B cell (primary cell): ENCODE measurements at regions not wholly inside any gene's neighbourhood (a gene's known extent, or its start where the extent isn't known, plus 50 kb on each side); places are given as distances from the start of the nearest gene placed in this dataset.

Source experiments
- ATAC-seq: fragments of 200-7000 bp; cut with Tn5 transposase; one replicate; pipeline ENCODE4 v1.10.0; 2021; ENCODE audit warnings: low read depth, mild to moderate bottlenecking, moderate number of reproducible peaks, moderate library complexity
- CTCF ChIA-PET: fragments of 350-600 bp; sonication (Branson Sonifier 250); formaldehyde crosslinking; loops from one replicate; lab custom pipeline; 2021; ENCODE audit warnings: antibody characterized with exemption, inconsistent platforms; lab: Charles Lee
- POLR2A ChIA-PET: fragments of 350-600 bp; sonication (Branson Sonifier 250); formaldehyde crosslinking; loops from one replicate; lab custom pipeline; 2021; ENCODE audit warnings: antibody characterized with exemption; lab: Charles Lee
- DNase-seq: peaks from one replicate; pipeline ENCODE4 v3.0.0; 2013
- H2AFZ ChIP-seq: 2 replicates; pipeline ENCODE4 v1.6.1; 2012; ENCODE audit warnings: mild to moderate bottlenecking, low read depth, low read length; ENCODE audit not compliant: insufficient read depth, poor library complexity, severe bottlenecking
- H3K27ac ChIP-seq, 2 donors: 1 replicate in 1 of 2; 2 replicates in 1 of 2; pipeline ENCODE4 v1.5.1; 2012 to 2013; ENCODE audit warnings: low read length in 2 of 2, mild to moderate bottlenecking in 2 of 2, moderate library complexity in 1 of 2
- H3K27me3 ChIP-seq, 4 experiments: fragments of 200-600 bp in 1 of 4; sonication (generic) in 1 of 4; replicated peaks in 1 of 4; 1 replicate in 2 of 4; 2 replicates in 2 of 4; pipeline versions ENCODE4 v1.6.1 to v1.7.0; 2013 to 2016; ENCODE audit warnings: low read length in 3 of 4, mild to moderate bottlenecking in 2 of 4, mixed read lengths in 1 of 4, moderate library complexity in 1 of 4; ENCODE audit not compliant: insufficient read depth in 4 of 4, control insufficient read depth in 3 of 4; ENCODE audit errors: control extremely low read depth in 1 of 4
- H3K36me3 ChIP-seq, 2 experiments: replicated peaks in 1 of 2; 1 replicate in 1 of 2; 2 replicates in 1 of 2; pipeline versions ENCODE4 v1.6.1 to v1.7.1; 2013; ENCODE audit warnings: low read length in 1 of 2; ENCODE audit not compliant: insufficient read depth in 2 of 2, control insufficient read depth in 1 of 2; ENCODE audit errors: control extremely low read depth in 1 of 2, extremely low read depth in 1 of 2
- H3K4me1 ChIP-seq, 2 donors: fragments of 200-600 bp in 1 of 2; sonication (generic) in 1 of 2; 1 replicate in 1 of 2; 2 replicates in 1 of 2; pipeline versions ENCODE4 v1.5.1 to v1.6.1; 2013 to 2017; ENCODE audit warnings: low read length in 2 of 2; ENCODE audit not compliant: control insufficient read depth in 2 of 2, insufficient read depth in 2 of 2
- H3K4me2 ChIP-seq: replicated peaks from 2 replicates; pipeline ENCODE3; 2012; ENCODE audit warnings: mild to moderate bottlenecking, low read depth, low read length; ENCODE audit not compliant: poor library complexity, severe bottlenecking
- H3K4me3 ChIP-seq, 5 experiments: fragments of 200-600 bp in 1 of 5; sonication (generic) in 1 of 5; 1 replicate in 3 of 5; 2 replicates in 2 of 5; pipeline versions ENCODE4 v1.5.1 to v1.7.0; 2011 to 2016; ENCODE audit warnings: low read length in 4 of 5, mild to moderate bottlenecking in 4 of 5, low read depth in 2 of 5, control low read depth in 1 of 5, moderate library complexity in 1 of 5; ENCODE audit not compliant: insufficient read depth in 1 of 5; ENCODE audit errors: control extremely low read depth in 1 of 5, extremely low read depth in 1 of 5
- H3K79me2 ChIP-seq: fragments of 200-600 bp; sonication (generic); one replicate; pipeline ENCODE4 v1.6.0; 2016; ENCODE audit warnings: low read length; ENCODE audit not compliant: control insufficient read depth, insufficient read depth
- H3K9ac ChIP-seq: fragments of 200-600 bp; sonication (generic); 2 replicates; pipeline ENCODE4 v1.6.1; 2017; ENCODE audit warnings: mild to moderate bottlenecking, low read length, moderate library complexity
- H3K9me3 ChIP-seq, 3 donors: one replicate each; pipeline versions ENCODE4 v1.6.1 to v1.7.1; 2013; ENCODE audit warnings: low read length in 2 of 3; ENCODE audit not compliant: control insufficient read depth in 2 of 3, insufficient read depth in 1 of 3; ENCODE audit errors: control extremely low read depth in 1 of 3
- H4K20me1 ChIP-seq: 2 replicates; pipeline ENCODE4 v1.6.0; 2012; ENCODE audit warnings: mild to moderate bottlenecking, low read length; ENCODE audit not compliant: insufficient read depth, control insufficient read depth, poor library complexity, severe bottlenecking
- H3K27ac Mint-ChIP-seq: one replicate; pipeline ENCODE4 v1.8.0; 2021; ENCODE audit warnings: mixed read lengths
- H3K27me3 Mint-ChIP-seq: one replicate; pipeline ENCODE4 v1.8.0; 2021; ENCODE audit warnings: mixed read lengths
- H3K4me1 Mint-ChIP-seq: one replicate; pipeline ENCODE4 v1.8.0; 2021; ENCODE audit warnings: mixed read lengths
- H3K4me3 Mint-ChIP-seq: one replicate; pipeline ENCODE4 v1.8.0; 2021; ENCODE audit warnings: mixed read lengths
- H3K9me3 Mint-ChIP-seq: one replicate; pipeline ENCODE4 v1.8.0; 2022; ENCODE audit warnings: mixed read lengths; ENCODE audit not compliant: insufficient read depth
- CTCF ChIP-seq: fragments of 200-600 bp; IDR thresholded peaks from one replicate; pipeline ENCODE4 v1.8.0; 2022; ENCODE audit warnings: antibody characterized with exemption, mild to moderate bottlenecking
- EZH2 ChIP-seq: IDR thresholded peaks from 2 replicates; pipeline ENCODE4 v1.6.1; 2012; ENCODE audit warnings: borderline replicate concordance, low read depth, mild to moderate bottlenecking, moderate library complexity, low read length; ENCODE audit not compliant: insufficient read depth, poor library complexity, severe bottlenecking
- WGBS: methylation state at CpG from one replicate; pipeline ENCODE4 v1.1.5; 2013; ENCODE audit warnings: missing lambda C conversion rate; ENCODE audit not compliant: insufficient coverage; 5-methylcytosine and 5-hydroxymethylcytosine counted together
- intact Hi-C: fragments of 100-400 bp; cut with micrococcal nuclease; formaldehyde crosslinking; loops from one replicate; pipeline ENCODE4 v1.10.0; 2022

GRCh38 chr12:47442310-47442709, 263.5 kb downstream of the RPAP3 start:
- 100% methylated on average over 1 of the region's 1 CpG for WGBS
- POLR2A ChIA-PET = no interaction called here

DNA sequence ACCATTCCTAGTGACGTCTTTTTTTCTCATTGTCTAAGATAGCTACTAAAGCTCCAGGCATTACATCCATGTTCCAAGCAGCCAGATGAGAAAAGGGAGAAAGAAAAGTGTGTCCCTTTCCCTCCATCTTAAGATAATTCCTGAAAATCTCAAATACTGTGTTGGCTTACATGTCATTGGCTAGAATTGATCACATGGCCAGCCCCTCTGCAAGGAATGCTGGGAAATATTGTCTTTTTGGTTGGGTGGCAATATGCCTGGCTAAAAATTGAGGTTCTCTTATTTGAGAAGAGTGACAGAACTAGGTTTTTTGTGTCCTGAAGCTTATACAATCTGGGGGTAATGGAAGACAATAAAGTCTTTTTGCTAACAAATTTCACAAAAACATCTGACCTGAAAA, 264.3 kb downstream of the RPAP3 start:
- no peaks in the 10 kb centered on the region for H3K4me1 ChIP-seq
- H3K9me3 Mint-ChIP-seq = peaks cover 12% of the 10 kb centered on the region
- CTCF ChIA-PET = interaction anchor here (1.1 kb wide), 1 partner anchor 409 kb away, joined by 3 read pairs; no protein-coding TSS in a partner anchor

More at GRCh38 chr12:47442310-47442709, 263.5 kb downstream of the RPAP3 start:
- no peak overlapping the region for H3K27ac ChIP-seq
- H3K4me1 ChIP-seq = no peaks in the 10 kb centered on the region
- no peaks in the 10 kb centered on the region for H3K79me2 ChIP-seq
- peaks cover 12% of the 10 kb centered on the region for H3K9me3 Mint-ChIP-seq
- CTCF ChIA-PET = no interaction called here
- intact Hi-C loops = no loop called here
- no peak overlapping the region for H3K9ac ChIP-seq
- no peaks in the 10 kb centered on the region for H3K36me3 ChIP-seq
- no peaks in the 10 kb centered on the region for H3K4me1 Mint-ChIP-seq
- no peaks in the 10 kb centered on the region for H4K20me1 ChIP-seq
- H3K27ac Mint-ChIP-seq = no peak overlapping the region
- no peaks in the 10 kb centered on the region for H3K27me3 ChIP-seq
- TF ChIP-seq EZH2 = no peak
- no peak for TF ChIP-seq CTCF
- no peak overlapping the region for H3K4me3 Mint-ChIP-seq
- H3K4me3 ChIP-seq = no peak overlapping the region
- ATAC-seq (no peak), DNase-seq (no peak)
- no peak overlapping the region for H2AFZ ChIP-seq
- no peak overlapping the region for H3K4me2 ChIP-seq
- no peaks in the 10 kb centered on the region for H3K27me3 Mint-ChIP-seq
- H3K9me3 ChIP-seq = peaks cover 3 to 33% (median 12%) of the 10 kb centered on the region in 3 donors

More for the DNA sequence above, 264.3 kb downstream of the RPAP3 start:
- Histone ChIP-seq H3K4me3 (no peak overlapping the region), H3K79me2 (no peaks in the 10 kb centered on the region), H4K20me1 (no peaks in the 10 kb centered on the region), H2AFZ (no peak overlapping the region), H3K9ac (no peak overlapping the region), H3K9me3 (peaks cover 3 to 33% (median 12%) of the 10 kb centered on the region in 3 donors), H3K27ac (no peak overlapping the region), H3K4me2 (no peak overlapping the region), H3K36me3 (no peaks in the 10 kb centered on the region), H3K27me3 (no peaks in the 10 kb centered on the region)
- DNase-seq (no peak), ATAC-seq (no peak)
- TF ChIP-seq CTCF (no peak), EZH2 (no peak)
- H3K4me1 Mint-ChIP-seq = no peaks in the 10 kb centered on the region
- H3K4me3 Mint-ChIP-seq = no peak overlapping the region
- H3K27ac Mint-ChIP-seq = no peak overlapping the region
- no peaks in the 10 kb centered on the region for H3K27me3 Mint-ChIP-seq
- WGBS = no CpG with 5 or more reads among the region's 1 CpG
- POLR2A ChIA-PET = no interaction called here
- intact Hi-C loops = no loop called here
